ENCODE measurements at regions not wholly inside any gene's neighbourhood (a gene's known extent, or its start where the extent isn't known, plus 50 kb on each side); places are given as distances from the start of the nearest gene placed in this dataset.
A peak's percentile ranks its signal among the peaks of the same experiment; 100 is the strongest.

DNA sequence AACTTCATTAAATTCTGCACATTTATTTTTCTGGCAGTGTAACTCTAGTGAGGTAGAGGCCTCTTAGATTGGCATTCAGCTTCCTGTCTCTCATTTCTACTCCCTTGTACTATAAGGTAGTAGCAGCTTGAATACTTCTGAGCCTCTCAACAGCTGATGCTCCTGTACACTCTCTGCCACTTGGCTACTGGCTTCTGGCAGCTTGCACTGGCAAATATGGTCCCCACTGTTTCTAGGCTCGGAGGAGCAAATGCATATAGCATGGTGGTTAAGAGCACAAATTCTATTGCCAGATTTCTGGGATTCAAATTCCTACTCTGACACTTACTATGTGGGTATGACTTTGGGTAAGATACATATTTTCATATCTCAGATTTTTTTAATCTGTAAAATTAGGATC is 292.8 kb upstream of the ADGRB3 start:
- no peak for TF ChIP-seq EZH2phosphoT487 (IDR thresholded peaks at IDR 0.05; ENCODE audit: low read depth, severe bottlenecking, unreplicated experiment)
- no peak for TF ChIP-seq EZH2 (IDR thresholded peaks at IDR 0.05; ENCODE audit: borderline replicate concordance)
- TF ChIP-seq, protein P1, sequence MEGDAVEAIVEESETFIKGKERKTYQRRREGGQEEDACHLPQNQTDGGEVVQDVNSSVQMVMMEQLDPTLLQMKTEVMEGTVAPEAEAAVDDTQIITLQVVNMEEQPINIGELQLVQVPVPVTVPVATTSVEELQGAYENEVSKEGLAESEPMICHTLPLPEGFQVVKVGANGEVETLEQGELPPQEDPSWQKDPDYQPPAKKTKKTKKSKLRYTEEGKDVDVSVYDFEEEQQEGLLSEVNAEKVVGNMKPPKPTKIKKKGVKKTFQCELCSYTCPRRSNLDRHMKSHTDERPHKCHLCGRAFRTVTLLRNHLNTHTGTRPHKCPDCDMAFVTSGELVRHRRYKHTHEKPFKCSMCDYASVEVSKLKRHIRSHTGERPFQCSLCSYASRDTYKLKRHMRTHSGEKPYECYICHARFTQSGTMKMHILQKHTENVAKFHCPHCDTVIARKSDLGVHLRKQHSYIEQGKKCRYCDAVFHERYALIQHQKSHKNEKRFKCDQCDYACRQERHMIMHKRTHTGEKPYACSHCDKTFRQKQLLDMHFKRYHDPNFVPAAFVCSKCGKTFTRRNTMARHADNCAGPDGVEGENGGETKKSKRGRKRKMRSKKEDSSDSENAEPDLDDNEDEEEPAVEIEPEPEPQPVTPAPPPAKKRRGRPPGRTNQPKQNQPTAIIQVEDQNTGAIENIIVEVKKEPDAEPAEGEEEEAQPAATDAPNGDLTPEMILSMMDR (IDR thresholded peaks at IDR 0.05; ENCODE audit: poor library complexity): no peak
- H3K9me2 ChIP-seq (replicated peaks; ENCODE audit: insufficient read depth): no peaks in the 10 kb centered on the region
- H3K79me2 ChIP-seq: no peaks in the 10 kb centered on the region

DNA sequence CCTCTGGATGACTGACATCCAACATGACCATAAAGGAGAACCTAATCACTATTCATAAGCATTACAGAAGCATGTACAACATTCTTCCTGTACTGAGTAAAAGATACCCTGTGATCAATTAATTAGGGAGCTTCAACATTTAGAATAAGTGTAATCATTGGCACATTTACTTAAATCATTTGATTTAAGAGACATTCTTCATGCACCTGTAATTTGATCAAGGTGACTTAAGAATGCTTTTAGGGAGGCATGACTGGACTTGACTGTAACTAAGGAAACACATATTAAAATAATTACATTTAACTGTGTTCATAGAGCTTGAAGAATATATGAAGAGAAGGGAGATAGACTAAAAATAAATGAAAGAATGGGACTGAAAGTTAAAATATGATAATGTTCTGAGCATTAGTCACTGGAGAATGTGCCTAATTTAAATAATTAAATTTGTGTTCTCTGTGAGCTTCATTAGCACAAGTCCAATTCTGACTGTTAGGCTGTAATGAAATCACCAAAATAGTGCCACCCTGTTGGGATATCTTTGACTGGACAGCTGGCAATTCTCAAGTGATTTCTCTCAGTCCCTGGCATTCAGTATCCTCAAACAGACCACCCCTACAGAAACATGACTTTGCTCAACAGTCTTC is 295.5 kb upstream of the ADGRB3 start:
- Histone ChIP-seq H3K36me3 (replicated peaks; ENCODE audit: insufficient read depth, low read depth) (no peaks in the 10 kb centered on the region), H3K4me3 (no peak overlapping the region), H3K4me2 (no peak overlapping the region), H3K4me1 (ENCODE audit: insufficient read depth) (no peaks in the 10 kb centered on the region), H2AFZ (no peak overlapping the region), H3K27ac (no peak overlapping the region), H4K20me1 (ENCODE audit: insufficient read depth, poor library complexity, severe bottlenecking) (no peaks in the 10 kb centered on the region), H3K27me3 (no peaks in the 10 kb centered on the region), H3K9me3 (ENCODE audit: low read depth) (no peaks in the 10 kb centered on the region), H3K9me2 (replicated peaks; ENCODE audit: insufficient read depth) (no peaks in the 10 kb centered on the region), H3K79me2 (no peaks in the 10 kb centered on the region)
- TF ChIP-seq EZH2 (IDR thresholded peaks at IDR 0.05; ENCODE audit: borderline replicate concordance) (no peak), EZH2phosphoT487 (IDR thresholded peaks at IDR 0.05; ENCODE audit: low read depth, severe bottlenecking, unreplicated experiment) (no peak)
- TF ChIP-seq, protein P1 (IDR thresholded peaks at IDR 0.05; ENCODE audit: poor library complexity): no peak
- no peak for DNase-seq (ENCODE audit: low spot score)

More for the DNA sequence above, 292.8 kb upstream of the ADGRB3 start:
- DNase-seq (ENCODE audit: low spot score): no peak
- H3K4me1 ChIP-seq (ENCODE audit: insufficient read depth): no peaks in the 10 kb centered on the region
- no peak overlapping the region for H2AFZ ChIP-seq
- H4K20me1 ChIP-seq (ENCODE audit: insufficient read depth, poor library complexity, severe bottlenecking): no peaks in the 10 kb centered on the region
- no peak overlapping the region for H3K4me3 ChIP-seq
- H3K36me3 ChIP-seq (replicated peaks; ENCODE audit: insufficient read depth, low read depth): no peaks in the 10 kb centered on the region
- no peaks in the 10 kb centered on the region for H3K9me3 ChIP-seq (ENCODE audit: low read depth)
- H3K4me2 ChIP-seq: no peak overlapping the region
- 92% methylated on average over 1 of the region's 1 CpG for WGBS (ENCODE audit: low lambda C conversion rate, missing lambda C conversion rate)
- no peaks in the 10 kb centered on the region for H3K27me3 ChIP-seq
- no peak overlapping the region for H3K27ac ChIP-seq

DNA sequence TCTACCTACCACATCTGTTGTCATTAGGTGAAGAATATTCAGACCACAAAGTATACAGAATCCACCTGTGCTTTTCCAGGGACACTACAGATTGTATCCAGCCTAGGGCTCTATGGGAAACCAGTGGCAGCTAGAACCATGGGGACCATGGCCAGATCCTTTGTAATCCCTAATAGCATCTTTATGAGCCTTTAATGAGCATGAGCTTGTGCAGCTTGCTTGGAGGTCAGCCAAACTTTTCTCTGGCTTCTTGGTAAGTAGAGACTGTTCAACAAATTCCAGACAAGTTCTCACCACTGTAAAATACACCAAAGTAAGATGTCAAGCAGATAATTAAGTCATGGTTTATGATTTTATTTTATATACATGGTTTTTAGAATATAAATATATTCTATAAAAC is 301.6 kb upstream of the ADGRB3 start:
- no peak overlapping the region for H3K4me2 ChIP-seq
- no peaks in the 10 kb centered on the region for H3K9me2 ChIP-seq (replicated peaks; ENCODE audit: insufficient read depth)
- no peaks in the 10 kb centered on the region for H3K9me3 ChIP-seq (ENCODE audit: low read depth)
- DNase-seq (ENCODE audit: low spot score): peak; percentile 14
- no peaks in the 10 kb centered on the region for H3K36me3 ChIP-seq (replicated peaks; ENCODE audit: insufficient read depth, low read depth)
- H3K79me2 ChIP-seq: no peaks in the 10 kb centered on the region
- TF ChIP-seq EZH2 (IDR thresholded peaks at IDR 0.05; ENCODE audit: borderline replicate concordance) (no peak), EZH2phosphoT487 (IDR thresholded peaks at IDR 0.05; ENCODE audit: low read depth, severe bottlenecking, unreplicated experiment) (no peak)
- TF ChIP-seq, protein P1 (IDR thresholded peaks at IDR 0.05; ENCODE audit: poor library complexity): no peak
- H4K20me1 ChIP-seq (ENCODE audit: insufficient read depth, poor library complexity, severe bottlenecking): no peaks in the 10 kb centered on the region
- no peaks in the 10 kb centered on the region for H3K27me3 ChIP-seq
- H3K27ac ChIP-seq: no peak overlapping the region
- no peak overlapping the region for H2AFZ ChIP-seq
- H3K4me1 ChIP-seq (ENCODE audit: insufficient read depth): no peaks in the 10 kb centered on the region
- H3K4me3 ChIP-seq: no peak overlapping the region

DNA sequence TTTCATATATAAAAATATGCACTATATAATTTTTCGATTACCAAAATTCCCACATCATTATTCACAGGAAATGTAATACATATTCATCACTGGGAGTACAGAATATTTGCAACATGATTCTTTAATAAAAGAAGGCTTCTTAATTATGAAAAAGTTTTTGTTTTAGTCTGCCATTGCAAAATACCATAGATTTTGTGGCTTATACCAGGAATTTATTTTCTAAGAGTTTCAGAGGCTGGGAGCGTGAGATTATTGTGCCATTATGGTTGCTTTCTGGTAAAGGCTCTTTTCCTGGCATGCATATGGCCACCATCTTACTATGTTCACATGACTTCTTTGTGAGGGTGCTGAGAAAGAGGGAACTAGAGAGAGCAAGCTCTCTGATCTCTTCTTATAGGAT is 306.9 kb upstream of the ADGRB3 start:
- TF ChIP-seq EZH2 (IDR thresholded peaks at IDR 0.05; ENCODE audit: borderline replicate concordance) (no peak), EZH2phosphoT487 (IDR thresholded peaks at IDR 0.05; ENCODE audit: low read depth, severe bottlenecking, unreplicated experiment) (no peak)
- TF ChIP-seq, protein P1 (IDR thresholded peaks at IDR 0.05; ENCODE audit: poor library complexity): no peak
- Histone ChIP-seq H2AFZ (no peak overlapping the region), H3K4me1 (ENCODE audit: insufficient read depth) (no peaks in the 10 kb centered on the region), H3K4me2 (no peak overlapping the region), H3K27ac (no peak overlapping the region), H3K27me3 (no peaks in the 10 kb centered on the region), H3K9me3 (ENCODE audit: low read depth) (no peaks in the 10 kb centered on the region), H3K36me3 (replicated peaks; ENCODE audit: insufficient read depth, low read depth) (no peaks in the 10 kb centered on the region), H3K9me2 (replicated peaks; ENCODE audit: insufficient read depth) (no peaks in the 10 kb centered on the region), H3K79me2 (no peaks in the 10 kb centered on the region), H4K20me1 (ENCODE audit: insufficient read depth, poor library complexity, severe bottlenecking) (no peaks in the 10 kb centered on the region), H3K4me3 (no peak overlapping the region)
- no peak for DNase-seq (ENCODE audit: low spot score)
- 89% methylated on average over 2 of the region's 2 CpGs for WGBS (ENCODE audit: low lambda C conversion rate, missing lambda C conversion rate)

Data from hepatocyte (in vitro differentiated cells).